22Rv1 (cell line): ENCODE measurements at regions not wholly inside any gene's neighbourhood (a gene's known extent, or its start where the extent isn't known, plus 50 kb on each side); places are given as distances from the start of the nearest gene placed in this dataset.

Experiments
- H3K27ac ChIP-seq: fragments of 450-650 bp; 2 replicates; pipeline ENCODE4 v1.5.1; 2017
- ZFX ChIP-seq: fragments of 450-650 bp; IDR thresholded peaks from 2 replicates; pipeline ENCODE4 v1.6.1; 2017; ENCODE audit warnings: antibody characterized with exemption, borderline replicate concordance
- TF ChIP-seq, protein P1 (sequence below): fragments of 450-650 bp; IDR thresholded peaks from 2 replicates; pipeline ENCODE4 v1.5.1; 2017; ENCODE audit warnings: mild to moderate bottlenecking

- TF ChIP-seq, protein P1, sequence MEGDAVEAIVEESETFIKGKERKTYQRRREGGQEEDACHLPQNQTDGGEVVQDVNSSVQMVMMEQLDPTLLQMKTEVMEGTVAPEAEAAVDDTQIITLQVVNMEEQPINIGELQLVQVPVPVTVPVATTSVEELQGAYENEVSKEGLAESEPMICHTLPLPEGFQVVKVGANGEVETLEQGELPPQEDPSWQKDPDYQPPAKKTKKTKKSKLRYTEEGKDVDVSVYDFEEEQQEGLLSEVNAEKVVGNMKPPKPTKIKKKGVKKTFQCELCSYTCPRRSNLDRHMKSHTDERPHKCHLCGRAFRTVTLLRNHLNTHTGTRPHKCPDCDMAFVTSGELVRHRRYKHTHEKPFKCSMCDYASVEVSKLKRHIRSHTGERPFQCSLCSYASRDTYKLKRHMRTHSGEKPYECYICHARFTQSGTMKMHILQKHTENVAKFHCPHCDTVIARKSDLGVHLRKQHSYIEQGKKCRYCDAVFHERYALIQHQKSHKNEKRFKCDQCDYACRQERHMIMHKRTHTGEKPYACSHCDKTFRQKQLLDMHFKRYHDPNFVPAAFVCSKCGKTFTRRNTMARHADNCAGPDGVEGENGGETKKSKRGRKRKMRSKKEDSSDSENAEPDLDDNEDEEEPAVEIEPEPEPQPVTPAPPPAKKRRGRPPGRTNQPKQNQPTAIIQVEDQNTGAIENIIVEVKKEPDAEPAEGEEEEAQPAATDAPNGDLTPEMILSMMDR = no peak
- TF ChIP-seq ZFX = no peak
- no peak overlapping the region for H3K27ac ChIP-seq
These were observed 612.8 kb upstream of the PKDCC start for GRCh38 chr2:41434991-41435390.

GRCh38 chr2:41441958-41442357 lies 605.9 kb upstream of the PKDCC start:
- TF ChIP-seq, protein P1 = no peak
- no peak for TF ChIP-seq ZFX
- H3K27ac ChIP-seq = no peak overlapping the region

DNA sequence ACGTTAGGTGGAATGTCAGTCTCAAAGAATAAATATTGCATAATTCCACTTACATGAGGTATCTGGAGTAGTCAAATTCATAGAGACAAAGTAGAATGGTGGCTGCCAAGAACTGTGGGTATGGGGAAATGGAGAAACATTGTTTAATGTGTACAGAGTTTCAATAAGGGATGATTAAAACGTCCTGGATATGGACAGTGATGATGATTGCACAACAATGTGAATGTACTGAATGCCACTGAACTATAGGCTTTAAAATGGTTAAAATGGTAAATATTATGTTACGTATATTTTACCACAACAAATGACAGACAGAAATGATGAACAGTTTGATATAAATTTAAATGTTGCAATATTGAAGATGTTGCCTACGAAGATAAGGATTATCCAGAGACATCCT lies 602.0 kb upstream of the PKDCC start:
- no peak for TF ChIP-seq ZFX
- TF ChIP-seq, protein P1 = no peak
- H3K27ac ChIP-seq = no peak overlapping the region

DNA sequence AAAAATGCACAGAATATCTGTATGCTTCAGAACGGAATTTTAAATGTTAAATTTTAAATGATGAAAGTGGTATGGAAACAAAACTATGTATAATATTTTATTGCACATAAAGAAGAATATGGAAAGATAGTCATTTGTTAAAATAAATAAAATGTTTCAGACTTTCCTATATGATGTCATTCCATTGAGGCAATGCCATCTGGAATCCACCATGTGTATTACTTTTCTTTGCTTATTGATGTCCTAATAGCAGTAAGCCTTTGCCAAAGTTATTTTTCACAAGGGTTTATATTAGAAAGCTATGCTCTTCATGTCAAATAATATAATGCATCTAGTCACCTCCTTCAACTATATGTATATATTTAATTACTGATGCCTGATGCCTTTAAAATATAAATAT lies 601.6 kb upstream of the PKDCC start:
- no peak overlapping the region for H3K27ac ChIP-seq
- TF ChIP-seq, protein P1 = no peak
- TF ChIP-seq ZFX = no peak

- no peak for TF ChIP-seq ZFX
- TF ChIP-seq, protein P1 = no peak
- H3K27ac ChIP-seq = no peak overlapping the region
These were observed 599.6 kb upstream of the PKDCC start for GRCh38 chr2:41448221-41448620.

DNA sequence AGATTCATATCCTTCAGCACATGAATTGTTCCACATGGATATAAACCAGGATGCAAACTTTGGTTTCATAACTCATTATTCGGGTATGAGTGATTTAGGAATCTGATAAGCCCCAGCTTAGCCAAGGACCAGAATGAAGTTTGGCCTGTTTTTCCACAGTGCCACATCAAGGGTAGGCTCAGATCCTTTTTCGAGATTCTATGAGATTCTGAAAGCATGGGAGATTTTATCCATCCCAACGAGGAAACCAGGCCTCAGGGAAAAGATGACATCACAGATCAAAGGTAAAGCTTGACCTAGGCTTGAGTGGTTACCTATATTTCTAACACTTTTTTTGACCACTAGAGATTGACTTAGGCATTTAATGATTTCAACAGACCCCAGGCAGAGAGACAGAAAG lies 590.8 kb upstream of the PKDCC start:
- H3K27ac ChIP-seq = no peak overlapping the region
- TF ChIP-seq, protein P1 = no peak
- TF ChIP-seq ZFX = no peak

DNA sequence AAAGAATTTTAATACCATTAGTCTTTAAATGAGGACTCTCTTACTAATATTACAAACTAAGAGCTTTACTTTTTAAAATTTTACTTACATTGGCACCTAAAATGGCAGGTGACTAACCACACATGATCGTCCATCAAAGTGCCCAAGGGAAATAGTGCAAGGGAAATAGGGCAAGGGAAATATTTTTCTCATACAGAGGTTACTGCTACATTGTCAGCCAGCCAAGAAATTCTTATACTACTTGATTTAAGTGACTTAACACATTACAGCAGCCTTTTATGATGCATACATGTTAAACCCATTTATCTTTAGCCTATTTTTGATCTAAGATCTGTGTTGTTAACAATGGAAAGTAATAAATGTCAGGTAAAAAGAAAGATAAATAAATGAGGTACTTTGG lies 587.2 kb upstream of the PKDCC start:
- TF ChIP-seq, protein P1 = no peak
- no peak for TF ChIP-seq ZFX
- H3K27ac ChIP-seq = no peak overlapping the region
